Ectodermal cell (in vitro differentiated cells): ENCODE measurements at regions not wholly inside any gene's neighbourhood (a gene's known extent, or its start where the extent isn't known, plus 50 kb on each side); places are given as distances from the start of the nearest gene placed in this dataset.

Experiments
- H3K27ac ChIP-seq: 2 replicates; pipeline ENCODE4 v1.7.0; 2013; ENCODE audit warnings: mild to moderate bottlenecking, low read depth, low read length; ENCODE audit not compliant: insufficient read depth, poor library complexity, severe bottlenecking
- H3K27me3 ChIP-seq: 2 replicates; pipeline ENCODE4 v1.7.0; 2013; ENCODE audit warnings: mild to moderate bottlenecking, low read length; ENCODE audit not compliant: insufficient read depth, control insufficient read depth, poor library complexity, severe bottlenecking
- H3K36me3 ChIP-seq: one replicate; pipeline ENCODE4 v1.7.0; 2013; ENCODE audit warnings: low read length; ENCODE audit not compliant: control insufficient read depth, insufficient read depth
- H3K4me1 ChIP-seq: one replicate; pipeline ENCODE4 v1.7.0; 2013; ENCODE audit warnings: low read length; ENCODE audit not compliant: control insufficient read depth, insufficient read depth
- H3K4me3 ChIP-seq: 2 replicates; pipeline ENCODE4 v1.7.0; 2013; ENCODE audit warnings: low read depth, low read length, control low read depth; ENCODE audit not compliant: insufficient read depth
- H3K9me3 ChIP-seq: 2 replicates; pipeline ENCODE4 v1.7.0; 2013; ENCODE audit warnings: mild to moderate bottlenecking, low read length, moderate library complexity; ENCODE audit not compliant: control insufficient read depth
- WGBS, 2 experiments: methylation state at CpG; one replicate each; pipeline ENCODE4 v1.1.7; 2013; ENCODE audit warnings: missing lambda C conversion rate in 2 of 2; 5-methylcytosine and 5-hydroxymethylcytosine counted together

GRCh38 chr13:89267734-89268133 lies 1596.6 kb downstream of the SLITRK5 start:
- Histone ChIP-seq H3K4me3 (no peak overlapping the region), H3K27ac (no peak overlapping the region), H3K4me1 (no peaks in the 10 kb centered on the region), H3K36me3 (no peaks in the 10 kb centered on the region), H3K27me3 (no peaks in the 10 kb centered on the region), H3K9me3 (no peaks in the 10 kb centered on the region)
- 94 to 96% methylated on average over 3 of the region's 3 CpGs for WGBS, 2 experiments

- 88% methylated on average over 2 of the region's 2 CpGs; no CpG with 5 or more reads in 1 of the 2 experiments for WGBS, 2 experiments
- Histone ChIP-seq H3K27ac (no peak overlapping the region), H3K27me3 (no peaks in the 10 kb centered on the region), H3K4me3 (no peak overlapping the region), H3K36me3 (no peaks in the 10 kb centered on the region), H3K9me3 (no peaks in the 10 kb centered on the region), H3K4me1 (no peaks in the 10 kb centered on the region)
These were observed 1598.6 kb downstream of the SLITRK5 start for GRCh38 chr13:89269737-89270136.

- H3K27ac ChIP-seq = no peak overlapping the region
- 77 to 91% methylated on average over 1 to 2 of the region's 3 CpGs for WGBS, 2 experiments
- H3K27me3 ChIP-seq = no peaks in the 10 kb centered on the region
- no peaks in the 10 kb centered on the region for H3K36me3 ChIP-seq
- no peaks in the 10 kb centered on the region for H3K4me1 ChIP-seq
- H3K4me3 ChIP-seq = no peak overlapping the region
- no peaks in the 10 kb centered on the region for H3K9me3 ChIP-seq
These were observed 1599.6 kb downstream of the SLITRK5 start for GRCh38 chr13:89270736-89271135.

GRCh38 chr13:89279374-89279773 lies 1608.2 kb downstream of the SLITRK5 start:
- Histone ChIP-seq H3K9me3 (no peaks in the 10 kb centered on the region), H3K27me3 (no peaks in the 10 kb centered on the region), H3K36me3 (no peaks in the 10 kb centered on the region), H3K4me3 (no peak overlapping the region), H3K27ac (no peak overlapping the region), H3K4me1 (no peaks in the 10 kb centered on the region)
- 87 to 90% methylated on average over 5 of the region's 5 CpGs for WGBS, 2 experiments

GRCh38 chr13:89281331-89281730 lies 1610.2 kb downstream of the SLITRK5 start:
- no peaks in the 10 kb centered on the region for H3K4me1 ChIP-seq
- H3K9me3 ChIP-seq = no peaks in the 10 kb centered on the region
- no peaks in the 10 kb centered on the region for H3K27me3 ChIP-seq
- H3K4me3 ChIP-seq = no peak overlapping the region
- 81 to 96% methylated on average over 3 of the region's 3 CpGs for WGBS, 2 experiments
- no peaks in the 10 kb centered on the region for H3K36me3 ChIP-seq
- no peak overlapping the region for H3K27ac ChIP-seq

- Histone ChIP-seq H3K36me3 (no peaks in the 10 kb centered on the region), H3K9me3 (no peaks in the 10 kb centered on the region), H3K4me3 (no peak overlapping the region), H3K27ac (no peak overlapping the region), H3K27me3 (no peaks in the 10 kb centered on the region), H3K4me1 (no peaks in the 10 kb centered on the region)
- no CpG with 5 or more reads among the region's 1 CpG for WGBS, 2 experiments
These were observed 1611.1 kb downstream of the SLITRK5 start for GRCh38 chr13:89282241-89282640.

- H3K9me3 ChIP-seq = no peaks in the 10 kb centered on the region
These were observed 1616.2 kb downstream of the SLITRK5 start for GRCh38 chr13:89287381-89287780.

GRCh38 chr13:89294115-89294867 lies 1623.1 kb downstream of the SLITRK5 start:
- Histone ChIP-seq H3K36me3 (no peaks in the 10 kb centered on the region), H3K9me3 (no peaks in the 10 kb centered on the region), H3K4me3 (no peak overlapping the region), H3K27ac (no peak overlapping the region), H3K4me1 (no peaks in the 10 kb centered on the region), H3K27me3 (no peaks in the 10 kb centered on the region)
- WGBS, 2 experiments = 78 to 84% methylated on average over 10 of the region's 10 CpGs

More at GRCh38 chr13:89287381-89287780, 1616.2 kb downstream of the SLITRK5 start:
- H3K27ac ChIP-seq = no peak overlapping the region
- no peak overlapping the region for H3K4me3 ChIP-seq
- 62 to 63% methylated on average over 6 of the region's 6 CpGs for WGBS, 2 experiments
- no peaks in the 10 kb centered on the region for H3K36me3 ChIP-seq
- H3K4me1 ChIP-seq = no peaks in the 10 kb centered on the region
- no peaks in the 10 kb centered on the region for H3K27me3 ChIP-seq

GRCh38 chr13:89307278-89307677 lies 1636.1 kb downstream of the SLITRK5 start:
- Histone ChIP-seq H3K36me3 (no peaks in the 10 kb centered on the region), H3K4me3 (no peak overlapping the region), H3K27ac (no peak overlapping the region), H3K27me3 (no peaks in the 10 kb centered on the region), H3K9me3 (no peaks in the 10 kb centered on the region), H3K4me1 (no peaks in the 10 kb centered on the region)
- 89 to 90% methylated on average over 2 of the region's 2 CpGs for WGBS, 2 experiments

- H3K4me3 ChIP-seq = no peak overlapping the region
- no peaks in the 10 kb centered on the region for H3K36me3 ChIP-seq
- H3K27me3 ChIP-seq = no peaks in the 10 kb centered on the region
- no peak overlapping the region for H3K27ac ChIP-seq
- 85 to 96% methylated on average over 2 to 3 of the region's 4 CpGs for WGBS, 2 experiments
- H3K9me3 ChIP-seq = no peaks in the 10 kb centered on the region
- H3K4me1 ChIP-seq = no peaks in the 10 kb centered on the region
These were observed 1639.9 kb downstream of the SLITRK5 start for GRCh38 chr13:89310943-89311672.
